Inflammatory macrophage treated with lipopolysaccharide for 1 hour (primary cell): ENCODE measurements at regions not wholly inside any gene's neighbourhood (a gene's known extent, or its start where the extent isn't known, plus 50 kb on each side); places are given as distances from the start of the nearest gene placed in this dataset.

ENCODE experiments used
- DNase-seq, 2 donors: peaks; one replicate each; pipeline ENCODE4 v3.0.0-alpha.2; 2020 to 2022

DNA sequence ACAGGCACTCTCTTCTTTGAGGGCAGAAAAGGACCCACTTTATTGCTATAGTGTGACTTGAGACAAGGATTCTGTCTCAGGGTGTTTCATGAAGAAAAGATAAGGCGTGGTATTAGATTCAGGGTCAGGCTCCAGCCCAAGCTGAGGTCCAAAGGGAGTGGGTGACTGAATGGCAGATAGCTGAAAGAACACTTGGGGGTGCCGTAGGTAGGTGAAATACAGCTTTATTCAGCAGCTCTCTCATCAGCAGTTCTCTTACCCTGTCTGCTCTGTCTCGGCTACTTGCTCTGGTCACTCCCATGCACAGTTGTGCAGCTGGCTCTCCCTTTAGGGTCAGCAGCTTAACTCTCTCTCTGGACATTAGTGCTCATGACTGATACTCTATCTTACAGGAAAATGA, 379.9 kb downstream of the LPIN1 start:
- DNase-seq = no peak

DNA sequence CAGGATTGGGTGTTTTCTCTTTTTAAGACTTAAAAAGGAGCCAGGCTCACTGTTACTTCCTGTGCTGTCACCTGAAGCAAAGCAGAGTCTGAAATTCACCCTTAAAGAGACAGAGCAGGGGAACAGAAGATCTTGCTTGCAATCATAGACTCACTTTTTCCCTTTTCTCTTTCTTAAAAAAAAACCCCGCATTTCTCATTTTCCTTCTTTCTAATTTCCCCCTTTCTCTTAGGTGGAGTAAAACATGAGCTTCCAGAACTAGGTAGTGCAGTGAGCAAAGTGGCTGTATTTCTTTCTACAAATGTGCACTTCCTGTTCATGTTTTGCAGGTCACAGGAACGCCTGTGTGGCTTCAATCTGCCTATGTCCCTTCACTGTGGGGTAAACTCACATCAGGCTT, 381.2 kb downstream of the LPIN1 start:
- DNase-seq = no peak

DNA sequence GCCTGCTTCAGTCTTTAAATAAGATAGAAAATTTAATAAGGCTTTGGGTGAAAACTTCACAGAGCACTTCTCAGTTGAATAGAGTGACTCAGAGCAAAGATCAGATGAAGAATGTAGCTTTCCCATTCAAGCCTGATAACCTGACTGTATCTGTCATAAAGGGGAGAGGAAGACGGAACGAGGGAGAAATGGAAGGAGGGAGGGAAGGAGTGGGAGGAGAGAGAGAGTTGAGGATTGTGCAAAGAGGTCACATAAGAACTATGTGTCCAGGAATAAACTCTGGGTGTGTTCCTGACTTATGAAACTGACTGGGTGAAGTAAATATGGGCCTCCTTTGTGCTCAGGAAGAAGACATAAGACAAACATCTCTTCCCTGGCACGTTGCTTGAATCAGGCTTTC, 385.5 kb downstream of the LPIN1 start:
- DNase-seq = no peak

DNA sequence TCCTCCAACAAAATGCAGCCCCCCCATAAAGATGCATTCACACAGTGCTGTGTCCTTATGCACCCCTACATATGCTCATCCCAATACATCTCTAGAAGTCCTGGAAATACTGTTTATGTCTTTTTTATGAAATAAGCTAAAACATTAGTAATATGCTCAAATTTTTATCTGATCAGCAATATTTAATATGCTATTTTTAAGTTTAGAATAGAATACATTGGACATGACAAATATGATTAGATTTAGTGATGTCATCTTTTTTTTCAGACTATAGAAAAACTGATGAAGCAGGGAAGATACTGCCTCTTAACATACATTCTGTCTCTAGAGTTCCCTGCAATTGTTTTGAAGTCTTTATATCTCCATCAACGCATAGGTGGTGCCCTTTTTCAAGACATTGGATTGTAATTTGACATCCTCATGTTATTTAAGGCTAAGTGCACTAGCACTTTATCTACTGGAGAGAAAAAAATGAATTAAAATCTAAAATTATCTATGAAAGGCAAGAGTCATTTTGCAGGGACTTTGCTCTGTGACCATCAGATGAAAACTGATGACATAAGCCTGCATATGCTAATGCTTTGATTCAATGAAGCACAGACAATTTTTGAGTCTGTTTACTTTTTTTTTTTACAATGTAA, 395.3 kb downstream of the LPIN1 start:
- DNase-seq = no peak

DNA sequence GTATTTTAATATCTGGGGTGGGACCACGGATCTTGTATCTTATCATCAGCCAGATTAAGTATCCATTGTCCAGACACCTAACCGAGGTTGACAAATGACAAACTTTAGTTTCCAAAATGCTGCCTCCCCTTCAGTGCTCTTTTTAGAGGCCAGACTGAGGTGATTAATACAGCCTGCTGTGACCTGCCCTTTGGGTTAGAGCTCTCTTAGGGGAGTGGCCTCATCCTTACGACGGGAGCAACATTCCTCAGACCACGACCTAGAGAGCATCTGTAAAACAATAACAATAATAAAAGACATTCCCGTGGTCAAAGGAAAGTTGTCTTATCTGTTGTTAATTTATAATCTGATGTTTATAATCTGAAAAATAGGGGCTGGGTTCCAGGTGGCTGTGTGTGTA, 405.3 kb downstream of the LPIN1 start:
- DNase-seq = no peak

DNA sequence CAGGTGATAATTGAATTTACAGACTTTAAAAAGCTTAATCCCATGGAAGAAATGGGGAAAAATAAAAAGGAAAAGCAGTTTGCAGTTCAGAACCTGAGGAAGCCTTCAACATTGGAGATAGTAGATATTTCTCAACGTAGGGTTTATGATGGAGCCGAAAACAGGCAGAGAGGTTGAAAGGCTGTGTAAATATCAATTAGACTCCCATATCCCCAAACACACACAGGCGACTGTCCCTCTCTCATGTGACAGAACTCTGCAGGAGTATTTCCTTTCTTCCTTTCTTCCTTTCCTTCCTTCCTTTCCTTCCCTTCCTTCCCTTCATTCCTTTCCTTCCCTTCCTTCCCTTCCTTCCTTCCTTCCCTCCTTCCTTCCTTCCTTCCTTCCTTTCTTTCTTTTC, 406.5 kb downstream of the LPIN1 start:
- no peak for DNase-seq

DNA sequence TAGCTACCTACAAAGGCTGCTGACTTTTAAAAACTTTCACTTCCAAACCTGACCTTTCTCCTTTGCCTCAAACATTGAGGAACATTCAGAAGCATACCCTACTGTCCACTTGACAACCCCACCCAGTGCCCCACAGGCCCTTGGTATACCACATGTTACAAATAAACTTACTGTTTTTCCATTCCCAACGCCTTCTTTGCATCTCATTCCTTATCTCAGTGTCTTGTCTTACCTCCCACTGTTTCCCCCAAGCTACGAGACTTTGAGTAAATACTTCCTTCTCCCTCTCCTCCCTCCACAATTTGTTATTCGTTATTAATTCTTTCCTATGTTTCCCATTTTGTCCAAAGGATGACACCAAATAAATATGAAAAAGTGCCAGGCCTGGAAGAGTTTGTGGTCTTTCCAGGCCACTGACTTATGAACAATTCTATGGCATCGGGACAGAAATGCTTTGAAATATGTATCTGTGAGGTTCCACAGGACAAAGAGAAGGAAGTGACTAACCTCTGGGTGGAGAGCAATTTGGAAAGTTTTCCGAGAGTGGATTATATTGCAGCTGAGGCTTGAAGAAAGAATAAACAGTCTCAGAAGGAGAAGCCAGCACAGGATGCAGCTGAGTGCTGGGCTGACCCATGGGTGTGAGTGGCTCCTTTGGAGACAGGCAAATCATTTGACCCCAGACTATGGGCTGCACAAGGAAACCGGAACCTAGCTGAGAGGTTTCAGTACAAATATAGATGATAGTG, 409.0 kb downstream of the LPIN1 start:
- peak; percentile 11 to 36 for DNase-seq

DNA sequence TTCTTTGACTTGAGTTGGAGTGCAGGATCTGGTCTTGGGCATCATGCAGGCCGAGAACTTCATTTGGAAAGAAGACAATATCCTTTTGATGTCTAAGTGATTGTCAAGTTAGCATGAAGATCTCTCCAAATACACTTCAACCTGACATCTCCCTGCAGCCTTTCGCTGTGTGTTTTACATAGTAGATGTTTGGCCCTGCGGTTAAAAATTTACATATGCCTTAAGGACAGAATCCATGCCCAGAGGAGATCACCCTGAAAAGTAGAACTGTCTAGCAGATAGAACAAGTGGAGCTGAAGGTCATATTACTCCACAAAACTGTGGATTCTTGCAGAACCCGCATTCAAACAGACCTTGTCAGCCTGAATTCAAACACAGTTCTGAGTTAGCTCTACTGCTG, 409.9 kb downstream of the LPIN1 start:
- DNase-seq = no peak

DNA sequence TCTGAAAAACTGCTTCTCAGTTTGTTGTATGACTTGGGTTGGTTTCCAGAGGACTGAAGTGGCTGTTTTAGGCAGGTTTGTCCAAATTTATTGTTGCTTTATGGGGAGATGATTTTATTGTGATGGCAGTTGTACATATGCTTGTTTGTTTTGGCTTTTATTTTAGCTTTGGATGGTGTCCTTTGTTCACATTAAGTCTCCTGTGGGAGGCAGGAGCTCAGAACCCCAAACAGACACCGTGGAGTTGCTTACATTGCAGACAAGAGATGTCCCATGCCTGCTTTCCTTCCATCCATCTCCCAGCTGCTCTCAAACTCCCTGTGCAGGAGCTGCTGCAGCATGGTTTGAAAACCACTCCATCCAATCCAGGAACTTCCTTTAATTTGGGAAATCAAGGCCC, 414.7 kb downstream of the LPIN1 start:
- DNase-seq = no peak

DNA sequence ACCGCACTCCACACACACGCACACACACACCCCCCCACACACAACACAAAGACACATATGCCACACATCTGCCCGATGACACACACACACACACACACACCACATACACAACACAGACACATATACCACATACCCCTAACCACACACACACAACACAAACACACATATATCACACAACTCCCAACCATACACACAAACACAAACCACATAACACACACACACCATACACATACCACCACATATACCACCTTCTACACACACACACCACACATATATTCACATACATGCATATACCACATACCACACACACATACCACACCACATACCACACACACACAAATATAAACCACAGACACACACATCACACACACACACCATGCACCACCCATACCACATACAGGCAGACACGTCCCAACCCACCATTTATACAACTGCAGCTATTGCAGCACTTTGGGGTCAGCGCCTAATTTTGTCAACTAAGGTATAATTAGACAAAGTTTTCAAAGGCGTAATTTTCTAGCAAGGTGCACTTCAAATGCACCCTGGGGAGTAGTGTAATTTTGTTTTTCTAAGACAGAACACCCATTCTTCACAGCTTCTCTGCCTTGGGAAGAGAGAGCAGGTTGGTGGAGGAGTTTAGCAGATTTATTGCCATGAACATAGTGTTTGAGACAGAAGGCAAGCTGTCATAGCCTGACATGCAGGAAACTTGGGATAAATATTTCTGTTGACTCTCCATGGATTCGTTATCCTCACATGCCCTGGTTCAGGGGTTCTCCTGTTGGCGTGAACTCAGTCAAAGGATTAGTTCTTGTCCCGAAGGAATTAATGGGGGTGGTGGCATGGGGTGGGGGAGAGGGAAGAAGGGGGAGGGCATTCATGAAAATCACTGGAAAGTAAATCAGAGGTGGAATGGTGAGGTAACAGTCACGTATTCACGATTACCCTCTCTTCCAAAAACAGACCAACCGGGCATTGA, 416.1 kb downstream of the LPIN1 start:
- no peak for DNase-seq

DNA sequence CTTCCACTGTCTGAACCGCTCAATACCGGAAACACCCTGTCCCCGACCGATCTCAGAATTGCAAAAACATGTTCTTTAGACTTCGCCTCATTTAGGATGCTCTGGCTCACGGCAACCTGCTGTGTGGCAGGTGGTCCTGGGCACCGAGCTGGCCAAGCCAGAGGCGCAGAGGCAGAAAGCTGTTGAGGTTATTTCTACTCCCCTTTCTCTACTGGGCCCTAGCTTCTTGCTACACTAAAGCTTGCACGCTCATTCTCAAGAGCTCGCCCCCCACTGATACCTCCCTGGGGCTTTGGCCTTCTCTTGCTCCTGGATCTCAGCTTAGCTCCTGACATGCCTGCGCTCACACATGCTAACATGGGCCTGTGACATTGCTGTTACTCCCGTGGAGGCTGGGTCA, 417.4 kb downstream of the LPIN1 start:
- no peak for DNase-seq

DNA sequence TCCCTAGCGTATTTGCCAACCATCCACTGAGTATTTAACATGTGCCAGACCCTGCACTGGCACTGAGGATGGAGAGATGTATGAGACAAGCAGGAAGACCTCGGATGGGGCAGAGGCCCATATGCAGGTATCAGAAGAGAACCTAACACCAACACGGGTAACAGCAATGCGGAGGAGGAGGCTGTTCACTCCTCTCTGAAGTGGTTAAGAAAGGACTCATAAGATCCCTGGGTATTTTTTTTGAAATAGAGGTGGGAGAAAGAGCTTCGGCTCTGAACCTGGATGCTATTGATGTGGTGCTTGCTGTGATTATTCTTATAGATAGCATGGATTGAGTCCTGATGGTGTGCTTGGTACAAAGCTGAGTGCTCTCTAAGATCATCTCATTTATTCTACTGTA, 418.3 kb downstream of the LPIN1 start:
- no peak for DNase-seq

DNA sequence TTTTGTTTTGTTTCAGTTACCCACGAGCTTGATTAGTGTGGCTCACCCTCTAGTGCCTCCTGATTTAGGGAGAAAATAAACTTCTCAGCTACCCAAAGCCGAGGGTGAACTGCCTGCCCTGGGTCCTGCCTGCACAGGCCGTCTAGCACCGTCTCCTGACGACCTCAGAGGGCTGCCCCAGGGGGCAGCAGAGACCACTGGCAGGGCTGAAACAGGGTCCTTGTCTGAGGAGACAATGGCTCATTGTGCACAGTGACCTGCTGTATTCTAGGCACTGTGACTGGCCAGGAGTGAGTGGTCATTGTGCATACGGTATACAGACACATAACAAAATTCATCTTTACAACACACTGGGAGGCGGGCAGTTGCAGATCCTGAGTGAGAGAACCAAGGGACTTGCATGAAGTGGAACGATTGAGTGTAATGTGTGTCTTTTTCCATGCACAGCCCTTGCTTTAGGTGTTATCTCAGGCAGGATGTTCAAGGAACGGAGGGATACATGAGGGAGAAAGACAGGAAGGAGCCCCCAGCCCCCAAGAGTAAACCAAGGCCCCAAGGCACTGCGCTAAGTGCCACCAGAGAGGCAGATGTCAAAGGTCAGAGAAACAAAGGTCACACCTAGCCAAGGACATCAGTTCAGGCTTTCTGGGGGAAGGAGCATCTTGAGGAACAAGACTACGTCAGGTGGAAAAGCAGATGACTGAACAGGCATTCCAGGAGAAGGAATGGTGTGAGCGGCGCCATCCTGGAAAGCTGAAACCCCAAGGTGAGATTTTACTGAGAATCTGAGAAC, 421.3 kb downstream of the LPIN1 start:
- no peak for DNase-seq

DNA sequence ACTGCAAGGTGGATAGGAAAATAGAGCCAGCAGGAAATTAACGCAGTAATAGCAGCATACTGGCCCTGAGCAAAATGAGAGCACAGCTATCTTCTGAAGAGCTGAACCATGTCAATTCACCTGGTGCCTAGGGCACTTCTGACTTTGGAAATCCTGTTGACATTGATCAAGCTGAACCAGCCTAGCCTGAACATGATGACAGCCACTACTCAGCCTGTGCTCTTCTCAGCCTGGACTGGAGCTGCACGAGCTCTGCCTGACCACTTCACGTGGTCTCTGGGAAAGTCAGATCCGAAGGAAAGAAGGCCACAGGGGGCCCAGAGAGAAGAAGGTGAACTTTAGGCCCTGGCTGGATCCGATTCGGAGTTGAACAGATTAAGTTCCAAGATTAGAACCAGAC, 421.9 kb downstream of the LPIN1 start:
- DNase-seq = no peak

DNA sequence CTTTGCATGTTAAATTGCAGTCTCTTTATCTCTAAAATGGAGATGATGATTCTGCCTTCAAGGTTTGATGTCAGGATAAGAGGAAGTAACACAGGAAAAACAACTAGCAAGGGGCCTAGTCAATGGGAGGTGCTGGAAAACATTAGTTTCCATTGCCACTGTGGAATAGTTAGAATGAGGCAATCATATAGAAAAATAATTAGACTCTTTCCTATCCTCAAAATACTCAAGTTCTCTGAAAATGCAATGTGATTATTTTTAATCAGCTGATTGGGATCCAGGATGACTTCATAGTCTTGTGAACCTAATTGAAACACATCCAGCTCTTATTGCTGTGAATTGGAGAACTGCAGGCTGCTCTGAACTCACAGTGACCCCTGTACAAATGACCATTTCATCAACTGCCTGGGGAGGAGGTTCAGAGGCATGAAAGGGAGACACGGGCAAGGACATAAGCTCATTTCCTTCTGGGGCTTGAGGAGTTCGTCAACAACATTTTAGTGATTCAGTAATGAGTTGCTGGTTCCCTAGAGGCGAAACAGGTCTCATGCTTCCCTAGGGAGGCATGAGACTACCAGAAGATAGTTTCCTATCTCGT, 422.5 kb downstream of the LPIN1 start:
- DNase-seq = peak; percentile 91 to 98

DNA sequence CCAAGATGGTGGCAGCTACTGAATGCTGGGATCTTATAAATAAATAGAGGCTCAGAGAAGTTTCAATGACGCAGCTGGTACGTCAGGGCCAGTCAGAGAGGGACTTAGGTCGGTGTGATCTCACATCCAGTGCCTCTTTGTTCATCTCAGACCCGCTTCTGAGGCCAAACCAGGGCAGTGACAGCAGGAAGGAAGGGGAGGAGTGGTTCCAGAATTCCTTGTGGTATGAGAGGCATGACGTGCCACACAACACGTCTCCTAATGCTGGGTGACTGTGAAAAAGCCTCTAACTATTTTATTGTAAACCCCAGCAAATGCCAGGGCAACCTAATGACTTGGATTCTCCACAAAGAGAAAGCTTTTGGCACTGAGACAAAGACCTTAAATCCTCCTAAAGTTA, 423.3 kb downstream of the LPIN1 start:
- DNase-seq = peak; percentile 81

DNA sequence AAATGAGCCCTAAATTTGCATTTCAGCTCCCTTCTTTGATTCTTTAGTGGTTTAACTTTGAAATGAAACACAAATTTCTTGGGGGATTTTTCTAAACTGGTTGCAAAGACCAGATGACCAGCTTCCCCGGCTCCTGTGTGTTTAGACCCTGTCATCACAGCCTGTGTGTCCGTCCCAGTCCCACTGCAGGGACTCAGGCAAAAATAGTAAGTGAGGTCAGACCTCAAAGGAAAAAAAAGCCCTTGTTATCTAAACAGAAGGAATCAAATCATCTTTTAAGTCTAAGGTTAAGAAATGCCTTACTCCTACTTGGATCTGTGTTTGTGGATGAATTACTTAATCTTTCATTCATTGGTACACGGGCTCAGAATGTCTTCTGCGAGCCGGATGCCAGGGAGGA, 423.7 kb downstream of the LPIN1 start:
- DNase-seq = peak; percentile 68 to 86

DNA sequence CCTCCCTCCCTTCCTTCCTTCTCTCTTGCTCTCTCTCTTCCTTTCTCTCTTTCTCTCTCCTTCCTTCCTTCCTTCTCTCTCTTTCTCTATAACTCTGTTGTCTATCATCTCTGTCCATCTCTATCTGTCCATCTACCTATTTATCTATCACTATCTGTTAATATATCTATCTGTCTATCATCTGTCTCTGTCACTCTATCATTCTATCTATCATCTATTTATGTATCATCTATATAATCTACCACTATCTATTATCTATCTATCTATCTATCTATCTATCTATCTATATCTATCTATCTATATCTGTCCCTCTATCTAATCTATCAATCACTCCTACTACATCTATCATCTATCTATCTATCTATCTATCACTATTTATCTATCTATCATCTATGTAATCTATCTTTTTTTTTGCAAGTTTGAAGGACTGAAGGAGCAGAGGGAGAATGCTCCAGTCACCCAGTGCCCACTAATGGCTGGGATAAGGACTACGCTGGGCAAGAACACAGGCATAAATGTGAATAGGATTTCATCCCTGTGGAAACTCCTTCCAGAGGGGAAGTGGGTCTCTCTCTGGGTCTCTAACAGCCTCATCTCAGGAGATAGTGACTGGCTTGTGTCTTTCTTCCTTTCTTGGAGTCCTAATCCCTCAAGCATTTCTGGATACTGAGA, 427.0 kb downstream of the LPIN1 start:
- no peak for DNase-seq

DNA sequence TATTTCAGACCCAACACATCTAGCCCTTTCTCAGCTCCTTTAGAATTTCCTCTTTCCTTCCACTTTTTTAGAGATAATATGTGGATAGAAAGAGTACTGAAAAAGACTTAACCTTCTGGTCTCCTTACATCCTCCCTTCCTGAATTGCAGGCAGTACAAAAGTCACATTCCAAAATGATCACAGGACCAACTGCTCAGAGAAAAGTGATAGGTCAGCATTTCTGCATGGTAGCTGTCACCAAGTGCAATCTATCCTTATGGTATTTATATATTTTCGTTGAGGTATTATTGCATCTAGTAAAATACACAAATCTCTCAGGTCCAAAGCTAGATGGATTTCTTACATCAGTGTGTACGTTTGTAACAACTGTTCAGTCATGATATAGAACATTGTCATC, 427.5 kb downstream of the LPIN1 start:
- no peak for DNase-seq

DNA sequence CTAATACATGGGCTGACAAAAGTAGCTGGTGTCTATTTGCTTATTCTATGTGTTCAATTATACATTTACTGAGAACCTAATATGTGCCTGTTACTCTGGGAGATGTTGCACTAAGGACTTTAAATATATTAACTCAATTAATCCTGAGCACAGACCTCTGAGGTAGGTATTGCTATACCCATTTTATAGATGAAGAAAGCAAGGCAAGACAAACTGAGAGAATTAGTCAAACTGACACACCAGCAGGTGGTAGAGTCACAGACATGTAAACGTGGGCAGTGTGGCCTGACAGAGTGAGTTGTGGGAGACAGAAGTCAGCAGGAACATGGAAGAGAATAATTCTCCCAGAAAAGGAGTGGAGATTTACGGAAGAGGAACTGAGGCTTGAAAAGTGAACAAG, 428.9 kb downstream of the LPIN1 start:
- no peak for DNase-seq

DNA sequence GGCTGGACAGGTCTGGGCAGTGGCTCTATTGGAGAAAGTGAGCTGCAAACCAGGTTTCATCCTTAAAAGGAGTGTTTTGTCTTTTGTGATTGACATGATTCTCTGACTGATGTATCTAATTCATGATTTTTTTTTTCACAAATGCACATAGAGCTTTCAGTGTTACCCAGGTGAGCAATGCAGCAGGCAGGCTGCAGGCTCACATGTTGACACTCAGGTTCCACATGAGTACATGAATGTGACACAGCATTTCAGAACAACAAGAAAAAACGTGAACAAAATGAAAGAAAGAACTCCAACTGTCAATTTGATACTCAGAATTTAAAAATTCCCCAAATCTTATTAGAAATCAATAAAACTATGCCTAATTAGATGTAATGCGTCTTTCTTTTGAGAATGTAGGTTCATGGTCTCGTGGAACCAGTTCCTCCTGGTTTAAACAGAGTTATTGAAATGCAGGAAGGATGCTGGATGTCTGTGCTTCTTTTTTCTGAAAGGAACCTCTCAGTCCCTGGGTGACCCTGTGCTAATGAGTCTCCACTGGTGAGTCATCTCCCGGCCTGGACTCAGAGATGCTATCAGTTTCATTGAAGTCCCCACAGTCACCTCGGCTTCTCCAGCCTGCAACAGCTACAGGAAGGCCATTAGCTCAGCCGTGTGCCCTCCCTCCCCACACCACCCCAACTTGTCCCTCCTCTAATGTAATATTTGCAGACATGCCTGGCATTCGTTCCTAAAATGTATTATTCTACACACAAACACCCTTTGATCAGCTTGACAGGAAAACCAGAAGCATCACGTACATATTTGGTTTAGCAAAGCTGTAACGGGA, 430.4 kb downstream of the LPIN1 start:
- peak; percentile 70 to 71 for DNase-seq
